Keratinocyte (primary cell): ENCODE measurements at regions not wholly inside any gene's neighbourhood (a gene's known extent, or its start where the extent isn't known, plus 50 kb on each side); places are given as distances from the start of the nearest gene placed in this dataset.

Experiments used
- DNase-seq: peaks from one replicate; pipeline ENCODE4 v3.0.0-alpha.2; 2011; ENCODE audit warnings: low read depth, missing footprints, low spot score
- FAIRE-seq: peaks from 2 replicates; lab custom pipeline; 2011; peaks lifted over from hg19 to GRCh38; lab: Jason Lieb, UNC
- H2AFZ ChIP-seq: 2 replicates; pipeline ENCODE4 v1.6.0; 2012; ENCODE audit warnings: low read length, control low read depth, inconsistent platforms; ENCODE audit not compliant: control insufficient read depth
- H3K27ac ChIP-seq: 2 replicates; pipeline ENCODE4 v1.5.1; 2011; ENCODE audit warnings: low read length; ENCODE audit not compliant: control insufficient read depth, insufficient read depth
- H3K27me3 ChIP-seq: 3 replicates; pipeline ENCODE4 v1.6.0; 2011; ENCODE audit warnings: low read length; ENCODE audit not compliant: control insufficient read depth, insufficient read depth; ENCODE audit errors: extremely low read depth
- H3K36me3 ChIP-seq, 2 experiments: 2 replicates in 1 of 2; 3 replicates in 1 of 2; pipeline ENCODE4 v1.5.1; 2011; ENCODE audit warnings: low read length in 2 of 2, mild to moderate bottlenecking in 1 of 2; ENCODE audit not compliant: control insufficient read depth in 2 of 2, insufficient read depth in 2 of 2; ENCODE audit errors: extremely low read depth in 1 of 2
- H3K4me1 ChIP-seq: 3 replicates; pipeline ENCODE4 v1.5.1; 2011; ENCODE audit warnings: low read length; ENCODE audit not compliant: control insufficient read depth, insufficient read depth; ENCODE audit errors: extremely low read depth
- H3K4me2 ChIP-seq: 3 replicates; pipeline ENCODE4 v1.6.0; 2011; ENCODE audit warnings: low read depth, low read length; ENCODE audit not compliant: control insufficient read depth, insufficient read depth; ENCODE audit errors: extremely low read depth
- H3K4me3 ChIP-seq, 3 experiments: fragments of 200-600 bp in 1 of 3; sonication (generic) in 1 of 3; 2 replicates in 2 of 3; 3 replicates in 1 of 3; pipeline ENCODE4 v1.5.1; 2011 to 2016; ENCODE audit warnings: low read length in 3 of 3, mild to moderate bottlenecking in 3 of 3, control low read depth in 2 of 3, inconsistent platforms in 1 of 3, low read depth in 1 of 3, mixed read lengths in 1 of 3, mixed run types in 1 of 3, moderate library complexity in 1 of 3; ENCODE audit not compliant: control insufficient read depth in 2 of 3, insufficient read depth in 2 of 3; ENCODE audit errors: extremely low read depth in 1 of 3
- H3K79me2 ChIP-seq: 2 replicates; pipeline ENCODE4 v1.6.0; 2012; ENCODE audit warnings: low read length; ENCODE audit not compliant: control insufficient read depth, insufficient read depth
- H3K9ac ChIP-seq: 3 replicates; pipeline ENCODE4 v1.6.0; 2011; ENCODE audit warnings: low read length; ENCODE audit not compliant: control insufficient read depth, insufficient read depth; ENCODE audit errors: extremely low read depth
- H3K9me1 ChIP-seq: 3 replicates; pipeline ENCODE4 v1.6.0; 2011; ENCODE audit warnings: low read length; ENCODE audit not compliant: control insufficient read depth, insufficient read depth; ENCODE audit errors: extremely low read depth
- H3K9me3 ChIP-seq: 2 replicates; pipeline ENCODE4 v1.5.1; 2012; ENCODE audit warnings: low read depth, low read length; ENCODE audit not compliant: control insufficient read depth
- H4K20me1 ChIP-seq: 3 replicates; pipeline ENCODE4 v1.6.0; 2011; ENCODE audit warnings: low read length; ENCODE audit not compliant: control insufficient read depth, insufficient read depth; ENCODE audit errors: extremely low read depth
- CTCF ChIP-seq, 3 experiments: IDR thresholded peaks in 1 of 3; conservative IDR thresholded peaks in 1 of 3; optimal IDR thresholded peaks in 1 of 3; 2 replicates in 2 of 3; 3 replicates in 1 of 3; pipeline versions ENCODE3 to v1.5.1; 2011; ENCODE audit warnings: low read length in 3 of 3, mild to moderate bottlenecking in 3 of 3, moderate library complexity in 2 of 3, control low read depth in 1 of 3, inconsistent platforms in 1 of 3; ENCODE audit not compliant: insufficient read depth in 2 of 3; ENCODE audit errors: extremely low read depth in 1 of 3
- EZH2 ChIP-seq: IDR thresholded peaks from one replicate; pipeline ENCODE4 v1.6.1; 2012; ENCODE audit warnings: inconsistent platforms, mild to moderate bottlenecking, low read length, moderate library complexity
- dilution Hi-C: fragments of 300-500 bp; cut with MboI; formaldehyde crosslinking; loops from one replicate; pipeline ENCODE4 v1.7.0; 2020; ENCODE audit warnings: low sequenced_read_pairs; ENCODE audit not compliant: extremely low pct_ligation_motif_present

DNA sequence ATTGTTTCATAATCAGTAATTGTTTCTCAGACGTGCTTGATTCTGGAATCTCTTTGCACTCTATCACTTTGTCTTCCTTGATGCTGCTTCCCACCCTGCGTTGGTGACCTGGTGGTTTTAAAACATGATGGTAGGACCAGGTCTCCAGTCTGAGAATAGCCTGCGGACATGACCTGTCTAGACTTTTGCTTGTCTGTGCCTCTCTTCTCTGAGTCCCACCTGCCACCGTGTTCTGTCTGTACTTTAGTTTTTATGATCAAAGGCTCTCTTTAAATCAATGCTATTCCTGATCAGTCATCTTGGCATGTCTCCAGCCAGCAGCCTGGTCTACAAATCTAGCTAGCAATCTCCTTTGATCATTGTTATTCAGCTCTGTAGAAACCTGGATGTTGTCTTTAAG, 933.9 kb downstream of the DIAPH3 start:
- FAIRE-seq: no peak

GRCh38 chr13:59230484-59231264, 933.1 kb downstream of the DIAPH3 start:
- FAIRE-seq (no peak), DNase-seq (no peak)
- Histone ChIP-seq H3K36me3 (no peaks in the 10 kb centered on the region), H3K4me1 (no peaks in the 10 kb centered on the region), H3K9me3 (no peaks in the 10 kb centered on the region), H3K9ac (no peak overlapping the region), H3K79me2 (no peaks in the 10 kb centered on the region), H3K9me1 (no peaks in the 10 kb centered on the region), H3K27ac (no peak overlapping the region), H3K4me3 (no peak overlapping the region), H4K20me1 (no peaks in the 10 kb centered on the region), H3K27me3 (no peaks in the 10 kb centered on the region), H3K4me2 (no peak overlapping the region), H2AFZ (no peak overlapping the region)
- dilution Hi-C loops: no loop called here
- no peak for TF ChIP-seq CTCF (optimal IDR thresholded peaks at IDR 0.05 in 1 of 3, IDR thresholded peaks at IDR 0.05 in 1 of 3, conservative IDR thresholded peaks at IDR 0.05 in 1 of 3; ENCODE audit: extremely low read depth in 1 of 3, insufficient read depth in 2 of 3, low read length in 3 of 3)
- TF ChIP-seq EZH2: no peak

More for the DNA sequence above, 933.9 kb downstream of the DIAPH3 start:
- Histone ChIP-seq H3K27ac (no peak overlapping the region), H2AFZ (no peak overlapping the region), H3K9me1 (no peaks in the 10 kb centered on the region), H3K79me2 (no peaks in the 10 kb centered on the region), H3K36me3 (no peaks in the 10 kb centered on the region), H3K27me3 (no peaks in the 10 kb centered on the region), H3K4me1 (no peaks in the 10 kb centered on the region), H3K4me3 (no peak overlapping the region), H4K20me1 (no peaks in the 10 kb centered on the region), H3K9ac (no peak overlapping the region), H3K9me3 (no peaks in the 10 kb centered on the region), H3K4me2 (no peak overlapping the region)
- TF ChIP-seq EZH2: no peak
- no peak for TF ChIP-seq CTCF (optimal IDR thresholded peaks at IDR 0.05 in 1 of 3, IDR thresholded peaks at IDR 0.05 in 1 of 3, conservative IDR thresholded peaks at IDR 0.05 in 1 of 3; ENCODE audit: extremely low read depth in 1 of 3, insufficient read depth in 2 of 3, low read length in 3 of 3)
- dilution Hi-C loops: no loop called here
- no peak for DNase-seq
